Tibial artery (tissue), 4 donors: ENCODE measurements at regions not wholly inside any gene's neighbourhood (a gene's known extent, or its start where the extent isn't known, plus 50 kb on each side); places are given as distances from the start of the nearest gene placed in this dataset.

Source experiments
- DNase-seq, 2 donors: peaks; one replicate each; pipeline ENCODE4 v3.0.0-alpha.2; 2019
- H3K27ac ChIP-seq, 2 donors: fragments of 200-600 bp; sonication (generic) in 1 of 2; 1 replicate in 1 of 2; 2 replicates in 1 of 2; pipeline ENCODE4 v1.5.1; 2018 to 2019; ENCODE audit warnings: mild to moderate bottlenecking in 1 of 2
- H3K27me3 ChIP-seq, 2 donors: fragments of 200-600 bp; sonication (generic) in 1 of 2; one replicate each; pipeline versions ENCODE4 v1.5.1 to v1.6.0; 2016 to 2019
- H3K36me3 ChIP-seq, 3 donors: fragments of 200-600 bp; sonication (generic) in 2 of 3; one replicate each; pipeline ENCODE4 v1.5.1; 2016 to 2019; ENCODE audit warnings: mild to moderate bottlenecking in 2 of 3
- H3K4me1 ChIP-seq, 4 donors: fragments of 200-600 bp; sonication (generic) in 2 of 4; 1 replicate in 3 of 4; 2 replicates in 1 of 4; pipeline ENCODE4 v1.5.1; 2016 to 2019
- H3K4me3 ChIP-seq, 2 donors: fragments of 200-600 bp; sonication (generic) in 1 of 2; 1 replicate in 1 of 2; 2 replicates in 1 of 2; pipeline ENCODE4 v1.5.1; 2018 to 2019; ENCODE audit warnings: mild to moderate bottlenecking in 2 of 2
- H3K9me3 ChIP-seq, 3 donors: fragments of 200-600 bp; sonication (generic) in 1 of 3; one replicate each; pipeline ENCODE4 v1.5.1; 2016 to 2019
- intact Hi-C: fragments of 100-400 bp; cut with DNase I; formaldehyde crosslinking; loops from one replicate; pipeline ENCODE4 v1.15.0; 2023; ENCODE audit warnings: low total_unique reads
- TF ChIP-seq, protein P1 (sequence below), 2 experiments: fragments of 200-600 bp in 1 of 2; fragments of 450-650 bp in 1 of 2; IDR thresholded peaks; one replicate each; pipeline ENCODE4 v1.5.1; 2017 to 2019; ENCODE audit warnings: antibody characterized with exemption in 2 of 2, mild to moderate bottlenecking in 1 of 2, moderate library complexity in 1 of 2

DNA sequence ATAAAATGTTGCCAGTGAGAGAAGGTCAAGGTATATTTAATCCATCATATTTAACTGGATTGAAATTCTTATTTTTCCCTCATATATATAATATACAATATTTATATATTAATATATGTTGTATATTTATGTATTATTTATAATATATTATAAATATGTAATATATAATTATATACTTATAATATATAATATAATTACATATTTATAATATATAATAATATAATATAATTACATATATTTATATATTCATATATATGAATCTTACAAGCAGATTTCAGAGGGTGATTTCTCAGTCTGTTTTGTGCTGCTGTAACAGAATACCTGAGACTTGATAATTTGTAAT, 52.7 kb upstream of the TLE3 start:
- intact Hi-C loops = no loop called here
- TF ChIP-seq, protein P1, sequence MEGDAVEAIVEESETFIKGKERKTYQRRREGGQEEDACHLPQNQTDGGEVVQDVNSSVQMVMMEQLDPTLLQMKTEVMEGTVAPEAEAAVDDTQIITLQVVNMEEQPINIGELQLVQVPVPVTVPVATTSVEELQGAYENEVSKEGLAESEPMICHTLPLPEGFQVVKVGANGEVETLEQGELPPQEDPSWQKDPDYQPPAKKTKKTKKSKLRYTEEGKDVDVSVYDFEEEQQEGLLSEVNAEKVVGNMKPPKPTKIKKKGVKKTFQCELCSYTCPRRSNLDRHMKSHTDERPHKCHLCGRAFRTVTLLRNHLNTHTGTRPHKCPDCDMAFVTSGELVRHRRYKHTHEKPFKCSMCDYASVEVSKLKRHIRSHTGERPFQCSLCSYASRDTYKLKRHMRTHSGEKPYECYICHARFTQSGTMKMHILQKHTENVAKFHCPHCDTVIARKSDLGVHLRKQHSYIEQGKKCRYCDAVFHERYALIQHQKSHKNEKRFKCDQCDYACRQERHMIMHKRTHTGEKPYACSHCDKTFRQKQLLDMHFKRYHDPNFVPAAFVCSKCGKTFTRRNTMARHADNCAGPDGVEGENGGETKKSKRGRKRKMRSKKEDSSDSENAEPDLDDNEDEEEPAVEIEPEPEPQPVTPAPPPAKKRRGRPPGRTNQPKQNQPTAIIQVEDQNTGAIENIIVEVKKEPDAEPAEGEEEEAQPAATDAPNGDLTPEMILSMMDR (IDR thresholded peaks at IDR 0.05) = no peak
- no peaks in the 10 kb centered on the region for H3K36me3 ChIP-seq
- DNase-seq = no peak
- no peaks in the 10 kb centered on the region for H3K9me3 ChIP-seq
- no peak overlapping the region for H3K27ac ChIP-seq
- no peak overlapping the region for H3K4me3 ChIP-seq
- H3K4me1 ChIP-seq = peaks cover 0 to 36% (median 10%) of the 10 kb centered on the region in 4 donors
- H3K27me3 ChIP-seq = no peaks in the 10 kb centered on the region

DNA sequence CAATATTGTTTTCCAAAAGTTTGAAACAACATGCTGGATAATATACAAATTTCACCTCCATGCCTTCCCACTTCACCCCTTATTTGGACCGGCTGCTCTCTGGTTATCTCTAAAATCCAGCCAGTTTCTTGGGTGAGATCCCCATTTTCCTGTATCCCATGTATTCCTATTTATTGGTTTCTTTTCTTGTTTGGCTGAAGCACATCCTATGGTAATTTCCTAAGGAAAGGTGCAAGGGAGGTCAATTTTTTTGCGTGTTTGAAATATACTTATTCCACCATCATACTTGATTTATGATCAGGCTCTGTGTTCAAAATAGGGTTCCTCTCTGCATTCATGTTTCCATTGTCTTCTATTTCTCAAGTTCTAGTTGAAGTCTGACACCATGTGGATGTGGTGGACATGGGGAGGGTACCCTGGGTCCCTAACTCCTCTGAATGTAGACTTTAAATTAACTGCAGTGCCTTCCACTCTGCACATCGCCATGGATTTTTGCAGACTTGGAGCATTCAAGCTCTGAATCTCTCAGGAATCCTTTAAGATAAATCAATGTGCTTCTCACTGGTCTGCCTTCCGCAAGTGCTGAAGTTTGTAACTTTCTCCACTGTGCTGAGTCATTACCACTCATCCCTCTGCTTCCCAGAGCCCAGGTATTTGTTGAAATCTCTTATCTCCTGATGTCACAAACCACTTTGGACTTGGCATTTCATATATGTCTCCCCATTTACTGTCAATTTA, 52.1 kb upstream of the TLE3 start:
- no peak for DNase-seq
- H3K4me1 ChIP-seq = peaks cover 0 to 36% (median 10%) of the 10 kb centered on the region in 4 donors
- H3K27ac ChIP-seq = no peak overlapping the region
- TF ChIP-seq, protein P1 (IDR thresholded peaks at IDR 0.05) = no peak
- no peaks in the 10 kb centered on the region for H3K27me3 ChIP-seq
- no peaks in the 10 kb centered on the region for H3K36me3 ChIP-seq
- no peaks in the 10 kb centered on the region for H3K9me3 ChIP-seq
- no peak overlapping the region for H3K4me3 ChIP-seq
- intact Hi-C loops = no loop called here

DNA sequence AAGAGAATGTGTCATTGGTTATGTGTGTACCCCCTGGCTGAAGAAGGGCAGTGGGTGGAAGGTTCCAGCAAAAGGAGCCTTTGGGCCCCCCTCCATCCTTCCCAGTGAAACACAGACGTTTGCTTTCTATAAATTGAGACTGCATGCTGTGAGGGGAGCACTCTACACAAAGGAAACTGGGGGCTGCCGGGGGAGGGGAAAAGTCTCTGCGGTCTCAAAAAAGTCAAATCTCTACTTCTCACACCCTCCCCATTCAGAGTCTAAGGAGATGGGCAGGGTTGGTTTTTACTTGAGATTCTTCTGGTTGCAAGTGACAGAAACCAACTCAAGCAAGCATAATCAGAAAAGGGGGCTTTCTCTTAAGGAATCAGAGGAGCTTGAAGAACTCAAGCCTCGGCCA, 50.1 kb upstream of the TLE3 start:
- intact Hi-C loops = no loop called here
- TF ChIP-seq, protein P1 (IDR thresholded peaks at IDR 0.05) = no peak
- H3K9me3 ChIP-seq = no peaks in the 10 kb centered on the region

More for the DNA sequence above, 50.1 kb upstream of the TLE3 start:
- Histone ChIP-seq H3K4me1 (peaks cover 0 to 36% (median 10%) of the 10 kb centered on the region in 4 donors), H3K27me3 (no peaks in the 10 kb centered on the region), H3K36me3 (no peaks in the 10 kb centered on the region), H3K4me3 (no peak overlapping the region), H3K27ac (no peak overlapping the region)
- DNase-seq = peak in 1 of 2 donors; percentile 43
